GM21381 (cell line): ENCODE measurements at regions not wholly inside any gene's neighbourhood (a gene's known extent, or its start where the extent isn't known, plus 50 kb on each side); places are given as distances from the start of the nearest gene placed in this dataset.
"Not testable (repeated sequence)": the region's sequence is repeated elsewhere in the genome, so short reads cannot be mapped to it uniquely, and the experiment has no call there.

Source experiments
- ATAC-seq: cut with Tn5 transposase; IDR thresholded peaks from one replicate; pipeline ENCODE4 v1.9.1; 2021; ENCODE audit warnings: mild to moderate bottlenecking, moderate library complexity; ENCODE audit not compliant: unreplicated experiment

GRCh38 chr2:7368211-7368610 is 451.0 kb downstream of the RNF144A start:
- ATAC-seq = no peak

- no peak for ATAC-seq
Measured at GRCh38 chr2:7373156-7373555, 455.9 kb downstream of the RNF144A start.

DNA sequence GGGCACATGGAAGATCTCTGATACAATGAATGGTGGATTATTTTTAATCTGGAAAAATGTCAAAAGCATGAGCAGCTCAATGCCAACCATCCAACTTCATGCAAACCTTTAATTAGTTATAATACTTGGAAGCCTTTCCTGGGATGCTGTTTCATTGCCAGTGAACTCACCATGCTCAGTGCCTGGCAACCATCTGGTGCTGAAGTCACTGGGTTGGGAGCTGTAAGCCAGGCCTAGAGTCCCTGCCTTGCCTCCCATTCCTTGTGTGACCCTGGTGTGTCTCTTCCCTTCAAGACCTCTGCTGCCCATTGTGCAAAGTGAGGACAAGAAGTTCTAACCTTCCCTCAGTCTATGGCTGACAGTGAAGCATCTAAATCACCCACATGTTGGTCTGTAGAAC is 458.7 kb downstream of the RNF144A start:
- ATAC-seq = no peak

DNA sequence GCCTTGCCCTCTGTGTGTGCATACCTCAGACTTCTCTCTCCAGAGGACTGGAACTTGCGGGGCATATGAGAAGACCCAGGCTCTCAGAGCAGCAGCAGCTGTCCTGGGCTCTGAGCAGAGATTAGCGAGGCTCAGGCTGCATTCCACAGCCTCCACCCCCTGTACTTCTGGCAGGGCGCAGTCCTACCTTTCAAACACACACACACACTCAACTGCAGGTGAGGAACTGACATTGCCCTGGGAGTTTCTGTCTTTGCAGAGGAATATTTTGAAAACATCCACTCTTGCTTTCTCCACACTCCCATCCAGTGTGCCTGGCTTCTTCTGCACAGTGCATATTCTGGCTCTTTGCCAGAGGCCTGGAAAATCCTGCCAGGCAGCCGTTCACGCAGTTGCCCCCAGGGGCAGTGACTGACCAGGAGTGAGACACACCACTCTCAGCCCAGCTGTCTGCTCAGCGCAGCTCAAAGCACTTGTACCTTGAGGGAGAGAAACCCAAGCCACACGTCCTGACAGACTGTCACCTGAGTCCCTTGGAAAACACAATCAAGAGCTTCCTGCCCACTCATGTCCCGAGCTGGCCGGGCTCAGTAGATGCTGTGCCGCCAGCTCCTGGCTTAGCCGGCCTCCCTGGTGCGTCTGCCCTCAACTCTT is 460.8 kb downstream of the RNF144A start:
- no peak for ATAC-seq

GRCh38 chr2:7378591-7378990 is 461.4 kb downstream of the RNF144A start:
- ATAC-seq = no peak

DNA sequence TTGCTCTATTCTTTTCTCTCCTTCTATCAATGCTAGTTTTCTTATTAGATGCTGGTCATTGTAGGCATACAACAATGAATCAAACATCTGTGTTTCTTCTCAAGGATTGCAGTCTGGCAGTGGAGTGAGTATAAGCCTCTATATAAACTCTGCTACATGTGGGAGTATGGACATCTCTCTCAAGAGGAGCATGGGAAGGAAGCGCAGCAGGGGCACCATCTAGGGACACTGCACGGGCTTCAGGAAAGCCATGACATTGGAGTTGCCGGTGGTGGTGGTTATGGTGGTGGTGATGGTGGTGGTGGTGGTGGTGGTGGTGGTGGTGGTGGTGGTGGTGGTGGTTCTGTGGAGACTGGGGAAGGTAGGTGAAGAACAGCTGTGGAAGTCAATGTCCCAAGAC is 462.6 kb downstream of the RNF144A start:
- ATAC-seq = no peak

DNA sequence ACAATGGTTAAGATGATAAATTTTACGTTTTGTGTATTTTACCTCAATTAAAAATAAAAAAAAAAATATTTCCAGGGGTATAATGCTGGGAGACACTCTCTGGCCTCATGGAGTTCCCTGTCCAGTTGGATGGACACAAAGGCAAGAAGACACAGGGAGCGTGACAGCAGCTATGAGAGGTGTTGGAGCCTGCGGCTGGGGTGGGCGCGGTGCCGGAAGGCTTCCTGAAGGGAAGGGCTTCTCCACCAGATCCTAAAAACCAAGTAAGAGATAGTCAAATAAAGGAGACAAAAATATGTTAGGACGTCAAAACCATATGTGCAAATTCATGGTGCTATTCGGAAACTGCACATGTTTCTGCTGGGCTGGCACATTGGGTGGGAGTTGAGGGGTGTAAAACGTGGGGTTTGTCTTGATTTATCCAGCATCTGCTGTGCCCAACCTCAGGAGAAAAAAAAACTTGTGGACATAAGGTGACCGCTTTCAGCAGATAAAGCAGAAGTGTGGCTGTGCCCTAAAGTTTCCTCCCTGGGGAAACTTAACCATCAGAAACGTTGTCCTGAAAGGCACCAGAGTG is 467.6 kb downstream of the RNF144A start:
- no peak for ATAC-seq

DNA sequence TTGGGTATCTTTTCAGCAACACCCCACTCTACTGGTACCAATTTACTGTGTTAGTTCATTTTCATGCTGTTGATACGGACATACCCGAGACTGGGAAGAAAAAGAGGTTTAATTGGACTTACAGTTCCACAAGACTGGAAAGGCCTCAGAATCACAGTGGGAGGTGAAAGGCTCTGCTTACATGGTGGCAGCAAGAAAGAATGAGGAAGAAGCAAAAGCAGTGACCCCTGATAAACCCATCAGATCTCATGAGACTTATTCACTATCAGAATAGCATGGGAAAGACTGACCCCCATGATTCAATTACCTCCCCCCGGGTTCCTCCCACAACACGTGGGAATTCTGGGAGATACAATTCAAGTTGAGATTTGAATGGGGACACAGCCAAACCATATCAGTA is 473.1 kb downstream of the RNF144A start:
- not testable (repeated sequence) for ATAC-seq

GRCh38 chr2:7392076-7392787 is 475.0 kb downstream of the RNF144A start:
- no peak for ATAC-seq

GRCh38 chr2:7394195-7394594 is 477.0 kb downstream of the RNF144A start:
- no peak for ATAC-seq

GRCh38 chr2:7400628-7401027 is 483.4 kb downstream of the RNF144A start:
- no peak for ATAC-seq

DNA sequence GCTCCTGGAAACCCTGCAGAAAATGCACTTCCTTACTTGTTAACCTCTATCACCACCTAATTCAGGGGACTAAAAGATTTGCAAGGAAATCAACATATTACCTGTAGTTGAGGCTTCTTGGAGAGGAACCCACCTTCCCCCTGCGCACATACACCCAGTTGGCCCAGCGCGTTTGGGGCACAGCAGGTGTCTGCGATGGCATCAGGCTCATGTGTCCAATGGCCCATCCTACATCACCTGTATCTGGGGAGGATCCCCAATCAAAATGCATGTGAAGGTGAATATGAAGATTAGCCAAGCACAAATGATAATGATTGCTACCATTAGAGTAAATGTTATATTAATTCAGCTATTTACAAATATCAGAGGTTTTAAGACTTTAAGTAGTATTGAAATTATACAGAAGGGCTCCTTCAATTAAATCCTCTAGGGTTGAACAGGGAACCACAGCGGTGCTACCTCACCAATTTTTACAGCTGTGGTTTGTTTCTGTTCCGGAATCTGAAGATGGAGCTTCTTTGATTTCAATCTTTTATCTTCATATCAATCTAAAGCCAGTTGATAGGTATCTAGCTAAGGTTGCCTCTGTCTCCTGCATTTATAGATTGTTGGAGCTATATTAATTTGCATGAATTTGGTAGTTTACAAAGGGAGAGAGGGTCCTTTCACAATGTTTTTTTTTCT is 486.0 kb downstream of the RNF144A start:
- no peak for ATAC-seq

DNA sequence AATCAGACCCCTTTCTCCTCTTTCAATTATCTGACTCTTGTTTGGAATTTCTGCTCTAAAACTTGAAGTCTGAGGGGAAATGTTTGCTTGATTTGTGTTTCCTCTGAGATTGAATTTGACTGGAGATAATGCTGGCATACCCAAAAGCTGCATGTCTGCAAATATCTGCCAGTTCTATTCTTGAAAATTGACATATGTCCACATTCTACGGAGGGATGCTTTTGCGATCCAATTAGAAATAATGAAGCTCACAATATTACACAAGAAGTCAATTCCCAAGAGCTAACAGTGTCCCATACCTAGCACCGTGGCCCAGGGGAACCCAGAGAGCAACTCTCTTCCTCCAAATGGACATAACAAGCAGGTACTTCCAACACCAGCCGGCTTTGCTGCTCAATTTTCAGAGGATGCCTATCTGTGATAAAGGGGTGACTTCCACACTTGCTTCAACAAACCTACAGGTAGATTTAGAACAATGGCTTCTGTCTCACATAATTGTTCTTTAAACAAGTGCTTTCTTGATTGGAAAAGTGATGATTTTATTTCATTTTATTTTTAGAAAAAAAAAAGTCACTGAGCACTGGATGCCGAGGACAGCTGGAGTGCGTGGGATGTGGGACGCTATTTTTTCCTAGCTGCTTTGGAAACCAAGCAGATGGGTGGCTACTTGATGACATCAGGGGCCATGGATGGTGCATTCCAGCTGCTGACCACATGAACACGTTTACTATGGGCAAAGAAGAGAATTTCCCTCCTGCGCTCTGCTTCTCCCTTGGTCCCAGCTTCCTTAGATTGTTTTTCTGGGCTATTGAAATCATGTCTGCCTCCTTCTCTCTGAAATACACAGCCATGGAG is 488.9 kb downstream of the RNF144A start:
- ATAC-seq = no peak

GRCh38 chr2:7407001-7407400 is 489.8 kb downstream of the RNF144A start:
- no peak for ATAC-seq

- ATAC-seq = no peak
Measured at GRCh38 chr2:7407906-7408680, 490.9 kb downstream of the RNF144A start.

DNA sequence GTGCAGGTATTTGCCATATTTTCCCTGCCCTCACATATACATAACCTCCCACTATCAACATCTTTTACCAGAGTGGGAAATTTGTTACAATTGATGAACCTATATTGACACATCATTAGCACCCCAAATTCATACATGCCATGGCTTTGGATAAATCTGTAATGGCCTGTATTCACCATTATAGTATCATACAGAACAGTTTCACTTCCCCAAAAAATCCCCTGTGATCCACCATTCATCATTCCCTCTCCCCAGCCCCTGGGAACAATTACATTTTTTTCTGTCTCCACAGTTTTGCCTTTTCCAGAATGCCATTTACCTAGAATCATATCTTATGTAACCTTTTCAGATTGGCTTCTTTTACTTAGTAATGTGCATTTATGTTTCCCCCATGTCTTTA is 494.5 kb downstream of the RNF144A start:
- ATAC-seq = no peak

DNA sequence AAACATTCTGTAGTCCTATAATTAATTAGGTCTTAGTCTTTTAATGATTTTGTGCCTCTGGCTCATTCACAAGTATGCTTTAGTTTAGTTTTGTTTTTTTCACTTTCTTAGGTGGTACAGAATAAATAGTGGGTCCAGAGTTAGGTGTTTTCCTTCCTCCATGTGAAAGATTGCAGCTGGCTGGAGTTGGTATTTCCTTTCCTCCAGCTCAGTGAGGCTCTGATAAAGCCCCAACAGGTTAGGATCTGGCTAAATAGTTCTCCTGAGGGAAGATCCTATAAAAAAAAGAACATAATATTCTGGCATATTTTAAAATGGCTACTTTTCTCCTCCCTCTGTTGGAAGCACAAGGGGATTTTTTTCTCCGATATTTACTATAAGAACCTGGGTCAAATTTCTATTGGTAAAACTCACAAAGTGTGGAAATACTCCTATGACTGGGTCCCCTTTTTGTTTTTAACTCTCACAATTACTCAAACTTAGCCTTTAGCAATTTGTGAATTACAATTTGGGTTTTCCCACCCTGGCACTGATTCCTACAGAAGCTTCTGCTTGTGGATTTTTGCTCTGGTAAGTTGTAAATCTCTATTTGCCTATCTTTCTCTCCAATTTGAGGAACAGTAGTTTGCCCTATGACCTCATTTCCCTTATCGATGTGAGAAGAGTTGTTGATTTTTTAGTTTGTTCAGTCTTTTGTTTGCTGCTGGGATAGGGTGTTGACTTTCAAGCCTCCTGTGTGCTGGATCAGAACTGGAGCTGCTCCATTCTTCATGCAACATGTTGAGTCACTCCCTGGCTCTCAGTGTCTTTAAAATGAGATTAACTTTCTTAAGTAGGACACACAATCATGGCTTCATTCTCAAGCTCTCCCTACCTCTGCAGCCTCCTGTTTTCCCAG is 500.9 kb downstream of the RNF144A start:
- no peak for ATAC-seq

GRCh38 chr2:7419186-7419585 is 502.0 kb downstream of the RNF144A start:
- ATAC-seq = no peak

- ATAC-seq = no peak
Measured at GRCh38 chr2:7419814-7420311, 502.7 kb downstream of the RNF144A start.
